ENCODE measurements at regions not wholly inside any gene's neighbourhood (a gene's known extent, or its start where the extent isn't known, plus 50 kb on each side); places are given as distances from the start of the nearest gene placed in this dataset.

DNA sequence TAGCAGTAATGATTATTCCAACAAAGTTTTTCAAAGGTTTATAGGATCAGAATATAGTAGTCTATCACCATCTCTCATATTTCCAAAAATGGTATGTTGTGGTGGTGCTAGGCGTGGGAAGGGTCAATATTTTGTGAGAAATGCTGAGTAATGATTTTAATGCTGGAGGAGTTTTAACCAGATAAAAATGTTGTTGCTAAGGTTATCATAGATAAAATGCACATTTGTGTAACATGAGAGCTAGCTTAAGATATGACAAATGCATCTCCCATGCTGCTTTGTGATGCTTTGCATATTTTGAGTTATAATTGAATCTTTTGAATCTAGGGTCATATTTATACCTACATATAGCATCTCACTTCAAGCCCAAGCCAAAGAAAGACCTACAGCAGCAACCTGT is 103.9 kb upstream of the ROBO1 start:
- TF ChIP-seq, protein P1, sequence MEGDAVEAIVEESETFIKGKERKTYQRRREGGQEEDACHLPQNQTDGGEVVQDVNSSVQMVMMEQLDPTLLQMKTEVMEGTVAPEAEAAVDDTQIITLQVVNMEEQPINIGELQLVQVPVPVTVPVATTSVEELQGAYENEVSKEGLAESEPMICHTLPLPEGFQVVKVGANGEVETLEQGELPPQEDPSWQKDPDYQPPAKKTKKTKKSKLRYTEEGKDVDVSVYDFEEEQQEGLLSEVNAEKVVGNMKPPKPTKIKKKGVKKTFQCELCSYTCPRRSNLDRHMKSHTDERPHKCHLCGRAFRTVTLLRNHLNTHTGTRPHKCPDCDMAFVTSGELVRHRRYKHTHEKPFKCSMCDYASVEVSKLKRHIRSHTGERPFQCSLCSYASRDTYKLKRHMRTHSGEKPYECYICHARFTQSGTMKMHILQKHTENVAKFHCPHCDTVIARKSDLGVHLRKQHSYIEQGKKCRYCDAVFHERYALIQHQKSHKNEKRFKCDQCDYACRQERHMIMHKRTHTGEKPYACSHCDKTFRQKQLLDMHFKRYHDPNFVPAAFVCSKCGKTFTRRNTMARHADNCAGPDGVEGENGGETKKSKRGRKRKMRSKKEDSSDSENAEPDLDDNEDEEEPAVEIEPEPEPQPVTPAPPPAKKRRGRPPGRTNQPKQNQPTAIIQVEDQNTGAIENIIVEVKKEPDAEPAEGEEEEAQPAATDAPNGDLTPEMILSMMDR (IDR thresholded peaks at IDR 0.05), result no peak
- TF ChIP-seq POLR2AphosphoS5 (IDR thresholded peaks at IDR 0.05), result no peak
